ENCODE measurements at regions not wholly inside any gene's neighbourhood (a gene's known extent, or its start where the extent isn't known, plus 50 kb on each side); places are given as distances from the start of the nearest gene placed in this dataset.

DNA sequence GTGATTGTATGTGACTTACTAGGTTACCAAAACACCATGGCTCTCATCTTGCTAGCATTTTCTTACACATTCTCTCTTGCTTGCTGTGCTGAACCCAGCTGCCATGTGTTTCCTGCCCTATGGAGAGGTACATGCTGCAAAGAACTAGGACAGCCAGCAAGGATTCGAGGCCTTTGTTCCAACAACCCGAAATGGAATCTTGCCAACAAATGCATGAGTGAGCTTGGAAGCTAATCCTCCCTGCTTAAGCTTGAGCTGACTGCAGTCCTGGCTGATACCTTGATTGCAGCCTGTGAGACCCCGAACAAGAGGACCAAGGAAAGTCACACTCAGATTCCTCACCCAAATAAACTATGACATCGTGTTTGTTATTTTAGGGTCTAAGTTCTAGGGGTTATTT, 651.2 kb downstream of the SLITRK6 start:
- TF ChIP-seq, protein P1, sequence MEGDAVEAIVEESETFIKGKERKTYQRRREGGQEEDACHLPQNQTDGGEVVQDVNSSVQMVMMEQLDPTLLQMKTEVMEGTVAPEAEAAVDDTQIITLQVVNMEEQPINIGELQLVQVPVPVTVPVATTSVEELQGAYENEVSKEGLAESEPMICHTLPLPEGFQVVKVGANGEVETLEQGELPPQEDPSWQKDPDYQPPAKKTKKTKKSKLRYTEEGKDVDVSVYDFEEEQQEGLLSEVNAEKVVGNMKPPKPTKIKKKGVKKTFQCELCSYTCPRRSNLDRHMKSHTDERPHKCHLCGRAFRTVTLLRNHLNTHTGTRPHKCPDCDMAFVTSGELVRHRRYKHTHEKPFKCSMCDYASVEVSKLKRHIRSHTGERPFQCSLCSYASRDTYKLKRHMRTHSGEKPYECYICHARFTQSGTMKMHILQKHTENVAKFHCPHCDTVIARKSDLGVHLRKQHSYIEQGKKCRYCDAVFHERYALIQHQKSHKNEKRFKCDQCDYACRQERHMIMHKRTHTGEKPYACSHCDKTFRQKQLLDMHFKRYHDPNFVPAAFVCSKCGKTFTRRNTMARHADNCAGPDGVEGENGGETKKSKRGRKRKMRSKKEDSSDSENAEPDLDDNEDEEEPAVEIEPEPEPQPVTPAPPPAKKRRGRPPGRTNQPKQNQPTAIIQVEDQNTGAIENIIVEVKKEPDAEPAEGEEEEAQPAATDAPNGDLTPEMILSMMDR (IDR thresholded peaks at IDR 0.05): no peak
- no peak for TF ChIP-seq POLR2A (IDR thresholded peaks at IDR 0.05)

Data from adrenal gland (tissue), 5 donors.